ENCODE measurements at regions not wholly inside any gene's neighbourhood (a gene's known extent, or its start where the extent isn't known, plus 50 kb on each side); places are given as distances from the start of the nearest gene placed in this dataset.
"Not testable (repeated sequence)": the region's sequence is repeated elsewhere in the genome, so short reads cannot be mapped to it uniquely, and the experiment has no call there.

DNA sequence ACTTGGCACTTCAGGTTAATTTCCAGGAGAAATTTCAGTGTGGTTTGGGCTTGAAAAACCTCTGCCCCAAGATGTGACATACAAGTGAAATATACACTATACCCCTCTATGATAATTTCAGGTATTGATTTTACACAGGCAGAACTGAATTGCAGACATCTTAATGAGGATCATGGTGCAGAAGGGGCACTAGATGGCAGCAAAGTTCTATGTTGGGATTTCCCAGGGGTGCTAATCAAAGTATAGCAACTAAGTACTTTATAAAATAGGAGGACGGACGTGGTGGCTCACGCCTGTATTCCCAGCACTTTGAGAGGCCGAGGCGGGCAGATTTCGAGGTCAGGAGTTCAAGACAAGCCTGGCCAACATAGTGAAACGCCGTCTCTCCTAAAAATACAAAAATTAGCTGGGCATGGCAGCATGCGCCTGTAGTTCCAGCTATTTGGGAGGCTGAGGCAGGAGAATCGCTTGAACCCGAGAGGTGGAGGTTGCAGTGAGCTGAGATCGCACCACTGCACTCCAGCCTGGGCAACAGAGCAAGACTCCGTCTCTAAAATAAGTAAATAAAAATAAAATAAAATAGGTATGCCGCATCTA lies 555.7 kb downstream of the ETS1 start:
- peaks cover 32% of the 10 kb centered on the region for H3K4me1 Mint-ChIP-seq (ENCODE audit: insufficient read depth, unreplicated experiment)
- not testable (repeated sequence) for H3K27ac Mint-ChIP-seq (ENCODE audit: low read depth, unreplicated experiment); H3K36me3 Mint-ChIP-seq (ENCODE audit: insufficient read depth, unreplicated experiment); H3K9me3 Mint-ChIP-seq (ENCODE audit: unreplicated experiment); H3K4me3 Mint-ChIP-seq (ENCODE audit: unreplicated experiment); BruUV-seq (replicated peaks); H3K27me3 Mint-ChIP-seq (ENCODE audit: insufficient read depth, unreplicated experiment)
- peak; percentile 80 for DNase-seq (ENCODE audit: unreplicated experiment)
- TF ChIP-seq, protein P1, sequence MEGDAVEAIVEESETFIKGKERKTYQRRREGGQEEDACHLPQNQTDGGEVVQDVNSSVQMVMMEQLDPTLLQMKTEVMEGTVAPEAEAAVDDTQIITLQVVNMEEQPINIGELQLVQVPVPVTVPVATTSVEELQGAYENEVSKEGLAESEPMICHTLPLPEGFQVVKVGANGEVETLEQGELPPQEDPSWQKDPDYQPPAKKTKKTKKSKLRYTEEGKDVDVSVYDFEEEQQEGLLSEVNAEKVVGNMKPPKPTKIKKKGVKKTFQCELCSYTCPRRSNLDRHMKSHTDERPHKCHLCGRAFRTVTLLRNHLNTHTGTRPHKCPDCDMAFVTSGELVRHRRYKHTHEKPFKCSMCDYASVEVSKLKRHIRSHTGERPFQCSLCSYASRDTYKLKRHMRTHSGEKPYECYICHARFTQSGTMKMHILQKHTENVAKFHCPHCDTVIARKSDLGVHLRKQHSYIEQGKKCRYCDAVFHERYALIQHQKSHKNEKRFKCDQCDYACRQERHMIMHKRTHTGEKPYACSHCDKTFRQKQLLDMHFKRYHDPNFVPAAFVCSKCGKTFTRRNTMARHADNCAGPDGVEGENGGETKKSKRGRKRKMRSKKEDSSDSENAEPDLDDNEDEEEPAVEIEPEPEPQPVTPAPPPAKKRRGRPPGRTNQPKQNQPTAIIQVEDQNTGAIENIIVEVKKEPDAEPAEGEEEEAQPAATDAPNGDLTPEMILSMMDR (IDR thresholded peaks at IDR 0.05; ENCODE audit: unreplicated experiment): peak; percentile 85
- CTCF ChIA-PET: interaction anchor here (0.6 to 2.7 kb wide), 24 partner anchors 9 to 916 kb away, joined by 3 to 38 read pairs (median 4); no protein-coding TSS in a partner anchor
- intact Hi-C loops (cut with micrococcal nuclease): loop anchor here (1.0 kb wide), 3 partner anchors 127 to 800 kb away; no protein-coding TSS in a partner anchor
- POLR2A ChIA-PET: interaction anchor here (0.9 to 1.2 kb wide), 3 partner anchors 9 to 128 kb away, joined by 3 to 4 read pairs (median 3); no protein-coding TSS in a partner anchor

DNA sequence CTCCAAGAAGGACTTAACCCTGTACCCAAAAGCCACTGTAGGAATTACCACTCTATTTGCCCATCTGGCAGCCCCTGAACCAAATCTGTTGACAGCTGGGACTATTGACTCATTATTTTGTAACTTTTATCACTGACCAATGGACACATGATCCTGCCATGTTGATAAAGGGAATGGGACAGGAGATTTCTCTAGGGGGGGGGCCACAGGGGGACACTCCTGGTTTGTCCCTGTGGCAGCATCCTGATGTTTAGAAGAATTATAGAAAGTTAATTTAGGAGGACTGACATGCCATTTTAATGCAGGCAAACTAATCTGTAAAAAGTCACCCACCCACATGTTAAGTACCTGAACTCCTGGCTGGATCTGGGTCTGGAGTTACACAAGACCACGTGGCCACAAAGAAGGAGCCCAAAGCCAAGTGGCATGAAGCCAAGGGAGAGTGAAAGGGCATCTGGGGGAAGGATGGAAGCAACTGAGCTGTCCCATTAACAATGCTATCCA lies 558.1 kb downstream of the ETS1 start:
- POLR2A ChIA-PET: interaction anchor here (1.9 kb wide), 1 partner anchor 118 kb away, joined by 5 read pairs; no protein-coding TSS in a partner anchor
- Mint-ChIP-seq H3K4me1 (ENCODE audit: insufficient read depth, unreplicated experiment) (peaks cover 42% of the 10 kb centered on the region), H3K9me3 (ENCODE audit: unreplicated experiment) (no peaks in the 10 kb centered on the region), H3K4me3 (ENCODE audit: unreplicated experiment) (no peak overlapping the region), H3K27me3 (ENCODE audit: insufficient read depth, unreplicated experiment) (no peaks in the 10 kb centered on the region), H3K27ac (ENCODE audit: low read depth, unreplicated experiment) (peak overlapping the region; percentile 49), H3K36me3 (ENCODE audit: insufficient read depth, unreplicated experiment) (no peaks in the 10 kb centered on the region)
- TF ChIP-seq, protein P1 (IDR thresholded peaks at IDR 0.05; ENCODE audit: unreplicated experiment): no peak
- no TSS peak for BruUV-seq (replicated peaks)
- peak; percentile 91 for DNase-seq (ENCODE audit: unreplicated experiment)
- CTCF ChIA-PET: interaction anchor here (0.6 to 4.4 kb wide), 20 partner anchors 9 to 1058 kb away, joined by 3 to 84 read pairs (median 3); no protein-coding TSS in a partner anchor
- intact Hi-C loops (cut with micrococcal nuclease): loop anchor here (5.0 to 10.0 kb wide), 5 partner anchors 178 to 928 kb away; no protein-coding TSS in a partner anchor

- peak; percentile 98 for DNase-seq (ENCODE audit: unreplicated experiment)
- CTCF ChIA-PET: interaction anchor here (0.6 to 4.4 kb wide), 3 partner anchors 131 to 572 kb away, joined by 3 to 84 read pairs (median 3); no protein-coding TSS in a partner anchor
- peak overlapping the region; percentile 30 for H3K4me3 Mint-ChIP-seq (ENCODE audit: unreplicated experiment)
Observed at GRCh38 chr11:128026596-128026995, 560.8 kb downstream of the ETS1 start.

More at GRCh38 chr11:128026596-128026995, 560.8 kb downstream of the ETS1 start:
- TF ChIP-seq, protein P1 (IDR thresholded peaks at IDR 0.05; ENCODE audit: unreplicated experiment): no peak
- POLR2A ChIA-PET: interaction anchor here (0.7 to 1.3 kb wide), 2 partner anchors 13 to 120 kb away, joined by 3 to 7 read pairs; no protein-coding TSS in a partner anchor
- intact Hi-C loops (cut with micrococcal nuclease): loop anchor here (2.0 to 10.0 kb wide), 6 partner anchors 181 to 931 kb away; no protein-coding TSS in a partner anchor
- Mint-ChIP-seq H3K27me3 (ENCODE audit: insufficient read depth, unreplicated experiment) (no peaks in the 10 kb centered on the region), H3K36me3 (ENCODE audit: insufficient read depth, unreplicated experiment) (no peaks in the 10 kb centered on the region), H3K27ac (ENCODE audit: low read depth, unreplicated experiment) (peak overlapping the region; percentile 28), H3K4me1 (ENCODE audit: insufficient read depth, unreplicated experiment) (peaks cover 42% of the 10 kb centered on the region), H3K9me3 (ENCODE audit: unreplicated experiment) (no peaks in the 10 kb centered on the region)
- no TSS peak for BruUV-seq (replicated peaks)

Data from MCF 10A (cell line).